GM21381 (cell line): ENCODE measurements at regions not wholly inside any gene's neighbourhood (a gene's known extent, or its start where the extent isn't known, plus 50 kb on each side); places are given as distances from the start of the nearest gene placed in this dataset.

Experiments
- ATAC-seq: cut with Tn5 transposase; IDR thresholded peaks from one replicate; pipeline ENCODE4 v1.9.1; 2021; ENCODE audit warnings: mild to moderate bottlenecking, moderate library complexity; ENCODE audit not compliant: unreplicated experiment

DNA sequence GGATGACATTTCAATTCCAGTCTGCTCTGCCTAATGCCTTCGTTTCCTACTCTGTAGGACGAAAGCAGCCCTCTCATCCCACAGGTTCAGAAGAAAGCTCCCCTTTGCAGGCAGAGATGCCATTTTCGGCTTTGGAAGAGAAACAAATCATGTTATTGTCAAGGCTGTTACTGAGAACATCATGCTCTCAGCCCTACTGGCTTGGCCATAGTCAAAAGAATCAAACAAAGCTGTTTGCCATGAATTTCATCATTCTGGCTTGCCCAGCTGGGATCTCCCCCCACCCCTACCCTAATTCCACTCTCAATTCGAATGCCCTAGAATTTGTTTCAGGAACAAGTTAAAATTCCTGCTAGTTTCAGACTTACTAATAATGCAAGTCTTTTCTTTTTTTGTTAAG, 162.3 kb upstream of the SERP2 start:
- no peak for ATAC-seq

DNA sequence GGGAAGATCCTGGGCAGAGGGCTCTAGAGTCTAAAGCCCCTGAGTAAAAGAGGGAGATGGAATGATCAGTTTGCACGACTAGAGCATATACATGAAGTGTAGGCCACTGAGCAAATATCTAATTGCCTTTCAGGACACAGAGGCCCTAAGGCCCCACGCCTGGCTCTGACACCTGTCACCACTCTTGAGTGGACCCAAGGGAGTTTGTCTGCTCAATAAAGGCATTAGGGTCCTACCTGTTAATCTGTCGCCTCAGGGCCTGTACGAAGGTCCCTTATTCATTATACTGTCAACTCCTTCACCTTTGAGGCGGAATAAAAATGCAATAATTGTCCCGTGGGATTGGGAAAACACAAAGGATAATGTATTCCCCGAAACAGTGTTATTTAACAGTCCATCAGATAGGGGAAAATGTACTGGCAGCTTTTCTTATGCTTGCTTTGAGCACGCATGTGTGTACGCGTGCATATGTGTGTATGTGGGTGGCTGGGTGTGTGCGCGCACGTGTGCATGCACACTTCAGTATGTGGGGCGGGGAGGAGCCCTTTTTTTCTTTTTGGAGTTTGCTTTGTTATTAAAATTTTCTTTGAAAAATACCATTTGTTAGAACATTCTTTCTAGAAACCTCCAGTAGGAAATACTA, 161.8 kb upstream of the SERP2 start:
- no peak for ATAC-seq

GRCh38 chr13:44212633-44213396, 160.8 kb upstream of the SERP2 start:
- ATAC-seq, result no peak

DNA sequence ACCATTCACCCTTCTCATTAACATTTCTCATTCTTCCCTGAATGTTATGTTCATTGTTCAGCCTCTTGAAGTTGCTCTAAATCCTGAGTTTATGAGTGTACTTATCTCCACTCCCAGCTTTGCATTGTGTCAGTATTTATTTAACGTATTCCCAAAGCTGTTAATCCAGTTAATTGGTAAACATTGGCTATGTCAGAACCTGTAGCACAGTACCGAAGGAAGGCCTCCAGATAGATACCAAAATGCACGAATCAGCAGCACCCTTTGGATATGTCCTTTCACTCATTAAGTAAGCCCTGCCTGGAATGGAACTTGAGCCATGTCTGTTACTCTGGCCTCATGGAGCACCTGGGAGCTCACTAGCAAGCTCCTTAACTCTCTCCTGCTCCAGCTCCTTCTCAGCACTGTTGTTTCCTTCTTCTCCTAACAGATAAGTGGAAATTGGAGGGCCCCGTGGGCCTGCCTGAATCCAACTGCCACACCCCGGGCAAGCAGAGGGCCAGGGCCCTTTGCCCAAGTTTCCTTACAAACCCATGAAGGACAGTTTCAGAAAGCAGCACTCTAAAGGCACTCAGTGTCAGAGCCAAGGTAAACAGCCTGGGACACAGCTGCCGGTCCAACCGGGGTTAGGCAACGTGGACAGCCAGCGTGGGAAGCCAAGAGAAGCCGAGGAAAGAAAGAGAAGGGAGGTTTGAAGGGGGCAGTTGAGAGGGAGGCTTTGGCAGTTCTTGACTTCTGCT, 155.0 kb upstream of the SERP2 start:
- no peak for ATAC-seq

GRCh38 chr13:44219577-44220548, 153.8 kb upstream of the SERP2 start:
- no peak for ATAC-seq

GRCh38 chr13:44220948-44221347, 152.7 kb upstream of the SERP2 start:
- no peak for ATAC-seq

DNA sequence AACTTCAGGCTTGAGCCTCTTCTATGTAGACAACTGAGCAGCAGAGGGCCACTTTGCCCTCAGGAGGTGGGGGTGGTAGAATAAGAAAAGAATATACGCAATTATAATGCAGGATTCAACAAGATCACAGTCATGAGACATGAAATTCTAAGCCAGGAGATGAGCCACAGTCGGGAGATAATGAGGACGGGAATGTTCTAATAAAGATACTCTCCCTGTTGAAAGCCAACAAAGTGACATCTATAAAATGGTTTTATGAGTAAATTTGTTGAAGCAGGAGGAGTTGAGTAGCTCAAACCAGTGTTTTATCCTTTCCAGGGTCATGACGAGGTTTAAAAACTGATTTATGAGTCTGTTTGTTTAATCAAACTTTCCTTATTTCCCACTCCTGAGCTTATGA, 152.0 kb upstream of the SERP2 start:
- no peak for ATAC-seq

DNA sequence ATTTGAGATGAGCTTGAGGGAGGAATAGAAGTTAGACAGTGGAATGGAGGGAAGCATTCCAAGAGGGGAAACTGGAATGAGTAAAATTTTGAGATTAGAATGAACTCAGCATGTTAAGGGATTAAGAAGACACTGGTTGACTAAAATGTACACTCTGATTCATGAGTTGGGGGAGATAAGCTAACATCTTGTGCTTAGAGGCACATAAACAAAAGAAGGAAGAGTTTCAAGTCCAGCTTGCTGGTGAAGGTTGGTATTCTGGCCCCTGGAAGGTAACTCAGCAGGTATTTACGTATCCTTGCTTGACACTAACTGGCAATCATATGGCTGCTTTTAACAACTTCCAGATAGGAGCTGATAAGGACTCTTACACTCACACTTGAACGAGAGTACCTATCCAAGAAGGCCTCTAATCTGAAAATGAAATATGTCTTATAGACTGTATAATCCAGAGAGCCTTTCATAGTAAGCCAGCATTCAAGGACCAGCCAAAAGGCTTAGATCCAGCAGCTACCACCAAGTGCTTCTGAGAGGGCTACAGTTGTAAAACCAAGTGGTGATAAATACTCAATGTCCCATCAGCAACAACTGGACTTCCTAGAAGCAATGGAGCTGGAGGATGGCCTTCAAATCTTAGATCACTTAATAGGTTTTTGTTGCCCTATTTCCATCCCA, 149.7 kb upstream of the SERP2 start:
- ATAC-seq, result no peak

DNA sequence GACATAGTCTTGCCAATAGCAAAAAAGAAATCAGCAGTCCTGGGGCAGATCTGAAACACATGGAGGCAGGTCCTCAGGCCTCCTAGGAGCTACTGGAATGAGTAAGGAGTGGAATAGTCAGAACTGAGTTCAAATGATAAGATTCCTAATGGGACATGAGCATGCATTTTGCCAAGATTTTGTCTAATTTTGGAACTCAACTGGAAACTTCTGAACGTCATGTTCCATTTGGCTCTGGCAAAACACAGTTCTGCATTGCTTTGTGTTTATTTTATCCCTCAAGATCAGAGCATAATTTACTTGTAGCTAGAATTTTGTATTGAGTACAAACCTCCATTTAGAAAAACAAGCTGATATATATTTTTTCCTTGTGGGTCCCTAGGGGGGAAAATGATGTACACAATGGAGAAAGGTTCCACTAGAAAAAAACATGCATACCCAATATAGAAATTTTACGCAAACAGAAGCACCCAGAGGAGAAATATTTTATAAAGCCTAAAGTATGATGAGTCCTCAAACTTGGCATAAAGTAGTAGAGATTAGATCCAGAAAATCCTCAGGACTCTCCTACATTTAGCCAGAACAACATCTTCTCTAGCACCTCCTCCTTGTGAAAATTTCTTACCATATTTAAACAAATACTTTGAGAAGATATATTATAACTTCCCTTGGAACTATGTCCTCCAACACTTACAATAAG, 149.0 kb upstream of the SERP2 start:
- no peak for ATAC-seq

GRCh38 chr13:44229371-44230030, 144.1 kb upstream of the SERP2 start:
- no peak for ATAC-seq

DNA sequence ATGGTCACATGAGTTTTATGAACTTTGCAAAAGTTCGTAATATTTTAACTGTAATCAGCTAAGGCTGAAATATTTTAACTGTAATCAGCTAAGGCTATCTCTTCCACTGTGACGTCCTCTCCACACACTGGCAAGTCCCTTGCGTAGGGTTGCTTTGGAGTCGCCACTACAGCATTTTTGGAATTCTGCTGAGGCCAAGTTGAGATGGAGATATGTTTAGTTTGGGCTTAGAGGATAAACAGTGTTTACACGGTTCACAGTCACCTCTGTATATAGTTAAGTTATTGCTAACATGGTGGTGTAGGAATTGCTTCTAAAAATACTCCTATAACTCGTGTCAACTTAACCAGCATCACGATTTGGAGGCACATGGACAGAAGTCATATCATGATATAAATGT, 143.6 kb upstream of the SERP2 start:
- no peak for ATAC-seq

- no peak for ATAC-seq
These were observed 142.9 kb upstream of the SERP2 start for GRCh38 chr13:44230736-44231135.

DNA sequence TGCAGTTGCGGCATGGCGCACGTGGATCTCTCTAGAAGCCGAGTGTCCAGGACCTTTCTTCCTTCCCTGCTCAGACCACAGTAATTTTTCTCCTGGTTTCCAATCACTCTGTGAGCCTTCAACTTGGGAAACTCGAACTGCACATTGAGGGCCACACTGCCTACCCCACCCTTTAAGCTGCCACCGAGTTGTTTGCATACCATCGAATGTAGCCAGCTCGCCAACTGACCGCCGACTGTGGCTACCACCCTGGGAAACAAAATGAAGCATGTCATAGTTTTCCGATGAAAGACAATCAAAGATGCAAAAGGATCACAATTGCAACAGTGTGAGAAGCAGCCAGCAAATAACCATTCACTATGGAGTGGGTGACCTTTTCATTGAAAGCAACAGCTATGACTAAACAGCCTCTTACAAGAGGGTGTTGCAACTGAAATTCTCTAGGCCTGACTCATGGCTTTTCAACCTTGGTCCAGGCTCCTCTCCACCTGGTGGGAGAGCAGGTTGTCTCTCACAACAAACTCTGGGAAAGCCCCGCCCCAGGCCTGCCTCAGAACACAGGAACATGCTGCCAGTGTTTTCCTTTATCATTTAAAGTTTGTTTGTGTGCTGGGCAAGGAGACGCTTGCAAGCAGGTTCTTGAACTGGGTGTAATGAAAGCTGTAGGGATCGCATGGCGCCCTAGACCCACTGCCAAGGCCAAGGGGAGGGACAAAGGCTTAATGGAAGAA, 141.7 kb upstream of the SERP2 start:
- no peak for ATAC-seq

DNA sequence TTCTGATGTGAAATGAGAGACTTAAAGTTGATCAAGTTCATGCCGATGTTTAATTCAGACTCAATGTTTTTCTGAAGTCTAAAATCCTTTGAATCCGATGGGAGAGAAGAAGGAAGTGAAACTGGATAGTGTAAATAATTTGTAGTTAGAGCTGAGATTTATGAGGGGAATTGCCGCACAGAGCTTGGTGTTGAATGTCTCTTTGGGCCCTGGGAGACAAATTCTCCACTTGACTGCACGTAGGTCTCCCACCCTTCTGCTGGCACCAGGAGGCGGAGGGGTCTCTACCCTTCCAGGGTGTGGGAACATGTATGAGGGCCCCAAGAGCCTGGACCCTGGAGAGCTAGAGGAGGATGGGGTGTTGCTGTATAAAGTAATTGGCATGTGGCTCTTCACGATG, 140.8 kb upstream of the SERP2 start:
- no peak for ATAC-seq

DNA sequence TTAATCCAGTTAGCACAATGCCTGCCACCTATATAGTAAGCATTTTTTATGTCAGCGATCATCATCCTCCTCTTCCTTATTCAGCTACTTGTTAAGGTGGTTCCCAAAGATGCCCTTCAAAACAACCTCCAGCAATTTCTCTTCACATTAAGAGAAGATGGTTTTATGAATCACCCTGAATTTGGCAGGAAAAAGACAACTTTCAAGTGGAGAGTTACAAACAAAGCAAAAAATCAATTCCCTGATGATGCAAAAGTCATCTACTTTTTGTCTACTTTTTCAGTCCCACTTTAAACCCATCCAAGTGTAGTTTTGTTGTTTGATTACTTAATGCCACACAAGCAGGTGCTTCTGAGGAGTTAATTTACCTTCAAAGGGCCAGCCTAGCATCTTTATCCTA, 139.1 kb upstream of the SERP2 start:
- no peak for ATAC-seq

GRCh38 chr13:44236370-44236769, 137.3 kb upstream of the SERP2 start:
- ATAC-seq, result no peak

GRCh38 chr13:44236801-44237207, 136.8 kb upstream of the SERP2 start:
- ATAC-seq, result no peak

DNA sequence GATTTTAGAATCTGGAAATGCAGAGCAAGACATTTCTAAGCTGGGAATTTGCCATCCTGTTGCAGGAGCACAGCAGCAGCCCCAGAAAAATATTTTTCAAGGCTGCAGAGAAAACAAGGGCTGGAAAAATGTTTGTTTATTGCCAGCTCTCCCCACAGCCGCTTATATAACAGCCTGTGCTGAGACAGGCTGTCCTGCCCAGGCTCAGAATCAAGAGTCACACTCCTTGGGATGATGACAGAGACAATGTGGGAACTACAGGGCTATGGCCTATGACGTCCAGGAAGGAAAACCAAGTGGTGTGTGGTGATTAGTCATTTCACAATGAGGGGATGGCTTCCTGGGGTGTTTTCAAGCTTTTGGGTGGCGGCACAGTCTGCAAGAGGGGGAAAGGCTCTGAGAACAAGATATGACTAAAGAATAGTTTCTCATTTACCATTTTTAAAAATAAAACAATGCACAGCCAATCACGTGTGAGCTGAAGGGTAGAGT, 136.3 kb upstream of the SERP2 start:
- peak; percentile 60 for ATAC-seq
